Breast epithelium (tissue), 4 donors: ENCODE measurements at regions not wholly inside any gene's neighbourhood (a gene's known extent, or its start where the extent isn't known, plus 50 kb on each side); places are given as distances from the start of the nearest gene placed in this dataset.

Experiments used
- DNase-seq, 2 donors: peaks; one replicate each; pipeline ENCODE4 v3.0.0-alpha.2; 2019; ENCODE audit warnings: low spot score in 2 of 2
- H3K27ac ChIP-seq, 2 donors: fragments of 200-600 bp; sonication (generic) in 1 of 2; one replicate each; pipeline ENCODE4 v1.5.1; 2016 to 2019; ENCODE audit warnings: mild to moderate bottlenecking in 1 of 2
- H3K27me3 ChIP-seq, 2 donors: fragments of 200-600 bp; sonication (generic) in 1 of 2; one replicate each; pipeline versions ENCODE4 v1.5.1 to v1.6.0; 2017 to 2019; ENCODE audit warnings: control low read depth in 1 of 2, mild to moderate bottlenecking in 1 of 2
- H3K36me3 ChIP-seq: fragments of 200-600 bp; one replicate; pipeline ENCODE4 v1.5.1; 2019
- H3K4me1 ChIP-seq, 2 donors: fragments of 200-600 bp; sonication (generic); one replicate each; pipeline ENCODE4 v1.5.1; 2016 to 2019; ENCODE audit warnings: control low read depth in 1 of 2
- H3K4me3 ChIP-seq, 3 donors: fragments of 200-600 bp; sonication (generic); 1 replicate in 2 of 3; 2 replicates in 1 of 3; pipeline ENCODE4 v1.5.1; 2016 to 2019; ENCODE audit warnings: mild to moderate bottlenecking in 3 of 3, moderate library complexity in 2 of 3
- H3K9me3 ChIP-seq, 2 donors: fragments of 200-600 bp; sonication (generic) in 1 of 2; one replicate each; pipeline ENCODE4 v1.5.1; 2016 to 2019; ENCODE audit warnings: control low read depth in 1 of 2
- CTCF ChIP-seq, 3 donors: fragments of 450-650 bp; IDR thresholded peaks; one replicate each; pipeline ENCODE4 v1.5.1; 2016 to 2017; ENCODE audit warnings: antibody characterized with exemption in 3 of 3, mild to moderate bottlenecking in 3 of 3, moderate library complexity in 3 of 3
- POLR2A ChIP-seq: fragments of 450-650 bp; IDR thresholded peaks from one replicate; pipeline ENCODE4 v1.6.1; 2016; ENCODE audit warnings: antibody characterized with exemption, mild to moderate bottlenecking, moderate library complexity
- POLR2AphosphoS5 ChIP-seq, 3 donors: sonication (generic); formaldehyde crosslinking; IDR thresholded peaks; one replicate each; pipeline ENCODE4 v1.6.1; 2017; ENCODE audit warnings: antibody characterized with exemption in 3 of 3
- intact Hi-C: fragments of 100-400 bp; cut with DNase I; formaldehyde crosslinking; loops from one replicate; pipeline ENCODE4 v1.15.1; 2023; ENCODE audit warnings: low total_unique reads

GRCh38 chr1:194903524-194903923 lies 1704.7 kb downstream of the KCNT2 start:
- no peak overlapping the region for H3K27ac ChIP-seq
- TF ChIP-seq POLR2A (no peak), POLR2AphosphoS5 (IDR thresholded peaks at IDR 0.05) (no peak), CTCF (IDR thresholded peaks at IDR 0.05) (no peak)
- no peaks in the 10 kb centered on the region for H3K36me3 ChIP-seq
- intact Hi-C loops: no loop called here
- no peak overlapping the region for H3K4me3 ChIP-seq
- H3K9me3 ChIP-seq: no peaks in the 10 kb centered on the region
- H3K27me3 ChIP-seq: no peaks in the 10 kb centered on the region
- no peaks in the 10 kb centered on the region for H3K4me1 ChIP-seq
- DNase-seq: no peak

GRCh38 chr1:194889310-194889709 lies 1702.9 kb upstream of the B3GALT2 start:
- no peak for TF ChIP-seq CTCF (IDR thresholded peaks at IDR 0.05)
- TF ChIP-seq POLR2AphosphoS5 (IDR thresholded peaks at IDR 0.05): no peak
- TF ChIP-seq POLR2A: no peak
- H3K27ac ChIP-seq: no peak overlapping the region
- peaks cover 0 to 9% of the 10 kb centered on the region in 2 donors for H3K9me3 ChIP-seq
- intact Hi-C loops: no loop called here
- no peaks in the 10 kb centered on the region for H3K27me3 ChIP-seq
- no peaks in the 10 kb centered on the region for H3K36me3 ChIP-seq
- H3K4me1 ChIP-seq: no peaks in the 10 kb centered on the region
- H3K4me3 ChIP-seq: no peak overlapping the region
- DNase-seq: no peak

GRCh38 chr1:194870860-194871259 lies 1684.4 kb upstream of the B3GALT2 start:
- Histone ChIP-seq H3K9me3 (no peaks in the 10 kb centered on the region), H3K4me1 (no peaks in the 10 kb centered on the region), H3K36me3 (no peaks in the 10 kb centered on the region), H3K4me3 (no peak overlapping the region), H3K27me3 (no peaks in the 10 kb centered on the region), H3K27ac (no peak overlapping the region)
- no peak for TF ChIP-seq POLR2AphosphoS5 (IDR thresholded peaks at IDR 0.05)
- no peak for TF ChIP-seq POLR2A
- no peak for TF ChIP-seq CTCF (IDR thresholded peaks at IDR 0.05)
- no peak for DNase-seq
- intact Hi-C loops: no loop called here

- Histone ChIP-seq H3K9me3 (no peaks in the 10 kb centered on the region), H3K4me1 (no peaks in the 10 kb centered on the region), H3K27me3 (no peaks in the 10 kb centered on the region), H3K4me3 (no peak overlapping the region), H3K36me3 (no peaks in the 10 kb centered on the region), H3K27ac (no peak overlapping the region)
- intact Hi-C loops: no loop called here
- TF ChIP-seq CTCF (IDR thresholded peaks at IDR 0.05) (no peak), POLR2AphosphoS5 (IDR thresholded peaks at IDR 0.05) (no peak), POLR2A (no peak)
- DNase-seq: no peak
These were observed 1679.7 kb upstream of the B3GALT2 start for GRCh38 chr1:194866153-194866552.

GRCh38 chr1:194865383-194865782 lies 1679.0 kb upstream of the B3GALT2 start:
- H3K27me3 ChIP-seq: no peaks in the 10 kb centered on the region
- no peak for DNase-seq
- H3K27ac ChIP-seq: no peak overlapping the region
- H3K4me1 ChIP-seq: no peaks in the 10 kb centered on the region
- TF ChIP-seq CTCF (IDR thresholded peaks at IDR 0.05): no peak
- no peak for TF ChIP-seq POLR2A
- no peak for TF ChIP-seq POLR2AphosphoS5 (IDR thresholded peaks at IDR 0.05)
- intact Hi-C loops: no loop called here
- no peak overlapping the region for H3K4me3 ChIP-seq
- no peaks in the 10 kb centered on the region for H3K36me3 ChIP-seq
- no peaks in the 10 kb centered on the region for H3K9me3 ChIP-seq
